T-helper 2 cell treated with Interferon-gamma antibody and Interleukin-4, amounts not matched to agents 5 μg/mL and 100 μg/mL, for 36 hours (primary cell): ENCODE measurements at regions not wholly inside any gene's neighbourhood (a gene's known extent, or its start where the extent isn't known, plus 50 kb on each side); places are given as distances from the start of the nearest gene placed in this dataset.

Source experiments
- DNase-seq: peaks from one replicate; pipeline ENCODE4 v3.0.0; 2021; ENCODE audit warnings: low spot score
- H3K27ac Mint-ChIP-seq: one replicate; pipeline ENCODE4 v1.8.0; 2021; ENCODE audit warnings: mild to moderate bottlenecking, mixed read lengths
- H3K27me3 Mint-ChIP-seq: one replicate; pipeline ENCODE4 v1.8.0; 2021; ENCODE audit warnings: low read depth, mixed read lengths
- H3K36me3 Mint-ChIP-seq: one replicate; pipeline ENCODE4 v1.8.0; 2021; ENCODE audit warnings: low read depth, mixed read lengths
- H3K4me1 Mint-ChIP-seq: one replicate; pipeline ENCODE4 v1.8.0; 2021; ENCODE audit warnings: low read depth, mixed read lengths
- H3K4me3 Mint-ChIP-seq: one replicate; pipeline ENCODE4 v1.8.0; 2022; ENCODE audit warnings: mild to moderate bottlenecking, moderate library complexity, mixed read lengths
- H3K9me3 Mint-ChIP-seq: one replicate; pipeline ENCODE4 v1.8.0; 2021; ENCODE audit warnings: mixed read lengths

- H3K9me3 Mint-ChIP-seq, result no peaks in the 10 kb centered on the region
- no peaks in the 10 kb centered on the region for H3K4me1 Mint-ChIP-seq
- no peak overlapping the region for H3K4me3 Mint-ChIP-seq
- no peaks in the 10 kb centered on the region for H3K27me3 Mint-ChIP-seq
- H3K36me3 Mint-ChIP-seq, result no peaks in the 10 kb centered on the region
- no peak overlapping the region for H3K27ac Mint-ChIP-seq
- DNase-seq, result no peak
Measured at GRCh38 chr17:70767102-70767701, 597.9 kb downstream of the KCNJ2 start.

- no peak for DNase-seq
- H3K9me3 Mint-ChIP-seq, result no peaks in the 10 kb centered on the region
- H3K27me3 Mint-ChIP-seq, result no peaks in the 10 kb centered on the region
- H3K27ac Mint-ChIP-seq, result no peak overlapping the region
- H3K4me3 Mint-ChIP-seq, result no peak overlapping the region
- no peaks in the 10 kb centered on the region for H3K4me1 Mint-ChIP-seq
- H3K36me3 Mint-ChIP-seq, result no peaks in the 10 kb centered on the region
Measured at GRCh38 chr17:70769956-70770355, 600.6 kb downstream of the KCNJ2 start.

GRCh38 chr17:70771804-70772386, 602.6 kb downstream of the KCNJ2 start:
- Mint-ChIP-seq H3K9me3 (no peaks in the 10 kb centered on the region), H3K27ac (no peak overlapping the region), H3K27me3 (no peaks in the 10 kb centered on the region), H3K4me1 (no peaks in the 10 kb centered on the region), H3K36me3 (no peaks in the 10 kb centered on the region), H3K4me3 (no peak overlapping the region)
- DNase-seq, result no peak

DNA sequence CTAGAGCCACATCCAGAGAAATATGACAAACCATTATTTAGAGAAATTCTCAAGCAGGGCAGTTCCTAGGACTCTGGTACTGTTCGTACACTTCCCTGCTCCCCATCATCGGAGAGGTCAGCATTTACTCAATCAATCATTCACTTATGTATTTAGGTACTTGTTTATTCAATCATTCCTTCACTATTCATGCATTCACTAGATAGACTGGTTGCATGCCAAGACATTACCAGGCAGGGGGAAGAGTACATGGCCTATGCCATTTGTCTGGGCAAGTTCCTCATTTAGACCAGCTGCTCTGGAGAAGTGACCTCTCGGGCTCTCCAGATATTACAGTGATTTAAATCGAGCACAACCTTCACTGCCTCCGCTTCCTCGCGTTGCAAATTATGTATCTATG, 603.4 kb downstream of the KCNJ2 start:
- H3K27ac Mint-ChIP-seq, result no peak overlapping the region
- no peaks in the 10 kb centered on the region for H3K36me3 Mint-ChIP-seq
- no peaks in the 10 kb centered on the region for H3K4me1 Mint-ChIP-seq
- no peaks in the 10 kb centered on the region for H3K9me3 Mint-ChIP-seq
- DNase-seq, result no peak
- H3K27me3 Mint-ChIP-seq, result no peaks in the 10 kb centered on the region
- no peak overlapping the region for H3K4me3 Mint-ChIP-seq

GRCh38 chr17:70773258-70773657, 603.9 kb downstream of the KCNJ2 start:
- H3K4me1 Mint-ChIP-seq, result no peaks in the 10 kb centered on the region
- H3K27me3 Mint-ChIP-seq, result no peaks in the 10 kb centered on the region
- DNase-seq, result no peak
- H3K36me3 Mint-ChIP-seq, result no peaks in the 10 kb centered on the region
- H3K4me3 Mint-ChIP-seq, result no peak overlapping the region
- H3K9me3 Mint-ChIP-seq, result no peaks in the 10 kb centered on the region
- no peak overlapping the region for H3K27ac Mint-ChIP-seq

- no peaks in the 10 kb centered on the region for H3K4me1 Mint-ChIP-seq
- no peak overlapping the region for H3K27ac Mint-ChIP-seq
- no peaks in the 10 kb centered on the region for H3K9me3 Mint-ChIP-seq
- H3K4me3 Mint-ChIP-seq, result no peak overlapping the region
- H3K27me3 Mint-ChIP-seq, result no peaks in the 10 kb centered on the region
- no peaks in the 10 kb centered on the region for H3K36me3 Mint-ChIP-seq
- no peak for DNase-seq
Measured at GRCh38 chr17:70774339-70775117, 605.2 kb downstream of the KCNJ2 start.

GRCh38 chr17:70775679-70776078, 606.3 kb downstream of the KCNJ2 start:
- Mint-ChIP-seq H3K36me3 (no peaks in the 10 kb centered on the region), H3K27ac (no peak overlapping the region), H3K4me1 (no peaks in the 10 kb centered on the region), H3K27me3 (no peaks in the 10 kb centered on the region), H3K4me3 (no peak overlapping the region), H3K9me3 (peaks cover 4% of the 10 kb centered on the region)
- DNase-seq, result no peak

DNA sequence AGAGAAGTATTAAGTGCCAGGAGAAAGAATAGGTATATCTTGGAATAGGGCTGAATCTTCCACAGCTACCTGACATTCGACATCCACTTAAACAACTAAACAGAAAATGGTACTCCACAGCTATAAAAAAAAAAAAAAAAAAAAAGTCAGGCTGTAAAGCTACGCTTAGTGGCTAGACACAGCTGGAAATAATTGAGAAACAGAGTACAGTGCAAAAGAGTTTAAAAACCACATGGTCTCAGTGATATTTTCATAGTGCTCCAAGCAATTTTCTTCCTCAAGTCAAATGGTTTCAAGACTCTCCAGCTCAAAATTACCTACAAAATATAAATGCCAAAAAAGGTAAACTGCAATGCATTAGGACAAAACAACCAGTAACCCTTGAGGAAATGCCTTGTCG, 607.1 kb downstream of the KCNJ2 start:
- Mint-ChIP-seq H3K9me3 (peaks cover 4% of the 10 kb centered on the region), H3K4me3 (no peak overlapping the region), H3K4me1 (no peaks in the 10 kb centered on the region), H3K27me3 (no peaks in the 10 kb centered on the region), H3K36me3 (no peaks in the 10 kb centered on the region), H3K27ac (no peak overlapping the region)
- DNase-seq, result no peak

DNA sequence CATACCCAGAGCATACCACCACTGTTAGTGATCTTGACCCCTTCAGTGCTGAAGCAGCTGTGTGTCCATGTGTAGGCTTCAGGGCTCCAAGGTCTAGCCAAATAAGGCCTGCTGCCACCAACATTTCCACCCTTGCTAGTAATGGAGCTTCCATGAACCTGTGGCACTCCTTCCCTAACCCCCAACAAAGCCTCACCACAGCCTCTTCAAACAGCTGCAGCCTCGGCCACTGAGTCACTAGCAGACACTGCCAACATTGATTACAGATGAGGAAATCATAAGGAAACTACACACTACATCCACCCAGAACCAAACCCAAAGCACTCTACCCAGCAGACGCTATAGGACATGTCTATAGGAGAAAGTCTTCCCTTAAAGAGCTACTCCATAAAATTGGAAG, 610.7 kb downstream of the KCNJ2 start:
- no peak overlapping the region for H3K4me3 Mint-ChIP-seq
- H3K27ac Mint-ChIP-seq, result no peak overlapping the region
- no peaks in the 10 kb centered on the region for H3K4me1 Mint-ChIP-seq
- no peak for DNase-seq
- H3K9me3 Mint-ChIP-seq, result peaks cover 4% of the 10 kb centered on the region
- H3K27me3 Mint-ChIP-seq, result no peaks in the 10 kb centered on the region
- no peaks in the 10 kb centered on the region for H3K36me3 Mint-ChIP-seq

DNA sequence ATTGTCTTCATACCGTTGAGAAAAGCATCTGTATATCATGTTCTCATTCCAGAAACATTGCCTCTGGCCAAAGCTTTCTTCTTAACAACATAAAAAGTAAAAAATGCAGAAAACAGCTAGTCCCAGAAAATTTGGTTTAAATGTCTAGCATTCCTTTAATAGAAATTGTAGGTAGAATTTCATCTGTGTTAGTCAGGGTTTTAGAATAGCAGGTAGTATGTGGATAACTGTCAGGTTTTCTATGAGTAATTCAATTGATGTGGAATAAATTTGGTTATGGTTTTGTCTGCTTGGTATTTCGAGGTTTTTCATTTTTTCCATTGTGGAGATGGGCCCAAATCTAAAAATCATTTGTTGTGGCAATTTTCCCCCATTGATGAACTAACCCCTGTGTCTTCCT, 616.7 kb downstream of the KCNJ2 start:
- Mint-ChIP-seq H3K27me3 (no peaks in the 10 kb centered on the region), H3K27ac (no peak overlapping the region), H3K4me1 (no peaks in the 10 kb centered on the region), H3K4me3 (no peak overlapping the region), H3K36me3 (no peaks in the 10 kb centered on the region), H3K9me3 (peaks cover 5% of the 10 kb centered on the region)
- DNase-seq, result no peak

DNA sequence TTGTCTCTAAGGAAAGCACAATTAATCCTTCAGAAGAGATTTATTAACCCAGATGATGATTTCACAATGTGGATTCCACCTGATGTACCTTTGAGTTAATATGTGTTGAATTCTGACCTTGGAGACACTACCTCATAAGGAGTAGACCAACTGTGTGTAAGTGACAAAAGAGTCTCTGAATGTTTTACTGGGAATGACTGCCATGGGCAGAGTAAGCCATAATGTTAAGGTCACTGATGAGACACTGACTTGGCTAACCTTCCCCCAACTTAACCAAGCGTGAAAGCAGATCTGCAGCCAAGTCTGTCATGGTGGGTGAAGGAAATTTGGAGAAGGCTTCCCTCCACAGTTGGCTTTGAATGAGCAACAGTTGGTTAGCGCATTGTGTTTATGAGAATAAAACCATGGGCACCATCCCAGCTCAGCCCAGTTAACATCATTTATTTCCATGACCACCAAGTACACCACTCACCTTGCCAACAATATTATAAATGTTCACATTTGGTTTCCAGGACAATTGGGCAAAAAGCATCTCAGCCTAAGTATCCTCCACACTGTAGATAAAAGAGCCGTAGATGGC, 618.5 kb downstream of the KCNJ2 start:
- Mint-ChIP-seq H3K27me3 (no peaks in the 10 kb centered on the region), H3K36me3 (no peaks in the 10 kb centered on the region), H3K4me3 (no peak overlapping the region), H3K27ac (no peak overlapping the region), H3K9me3 (peaks cover 5% of the 10 kb centered on the region), H3K4me1 (no peaks in the 10 kb centered on the region)
- no peak for DNase-seq

- no peaks in the 10 kb centered on the region for H3K4me1 Mint-ChIP-seq
Measured at GRCh38 chr17:70791748-70792443, 622.6 kb downstream of the KCNJ2 start.

DNA sequence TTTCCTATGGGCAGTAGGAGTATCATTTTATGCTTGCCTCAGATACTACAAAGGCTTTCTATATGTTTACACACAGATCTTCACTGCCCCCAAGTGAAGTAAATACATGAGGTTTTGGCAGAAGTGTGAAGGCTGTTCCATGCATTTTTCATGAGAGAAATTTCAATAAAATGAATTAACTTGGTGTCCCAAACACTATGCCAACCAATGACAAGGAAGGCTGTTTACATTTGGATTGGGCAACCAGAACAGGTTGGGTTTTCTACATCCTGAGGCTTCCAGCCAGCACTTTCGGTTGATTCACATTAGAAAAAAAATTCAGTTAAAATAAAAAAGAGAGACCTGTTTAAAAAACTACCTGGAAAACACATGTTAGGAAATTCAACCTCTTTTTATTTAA, 625.4 kb downstream of the KCNJ2 start:
- Mint-ChIP-seq H3K36me3 (no peaks in the 10 kb centered on the region), H3K27me3 (no peaks in the 10 kb centered on the region), H3K4me1 (no peaks in the 10 kb centered on the region), H3K9me3 (peaks cover 16% of the 10 kb centered on the region), H3K4me3 (no peak overlapping the region), H3K27ac (no peak overlapping the region)
- DNase-seq, result no peak

More at GRCh38 chr17:70791748-70792443, 622.6 kb downstream of the KCNJ2 start:
- Mint-ChIP-seq H3K27ac (no peak overlapping the region), H3K9me3 (peaks cover 16% of the 10 kb centered on the region), H3K36me3 (no peaks in the 10 kb centered on the region), H3K4me3 (no peak overlapping the region), H3K27me3 (no peaks in the 10 kb centered on the region)
- DNase-seq, result no peak

DNA sequence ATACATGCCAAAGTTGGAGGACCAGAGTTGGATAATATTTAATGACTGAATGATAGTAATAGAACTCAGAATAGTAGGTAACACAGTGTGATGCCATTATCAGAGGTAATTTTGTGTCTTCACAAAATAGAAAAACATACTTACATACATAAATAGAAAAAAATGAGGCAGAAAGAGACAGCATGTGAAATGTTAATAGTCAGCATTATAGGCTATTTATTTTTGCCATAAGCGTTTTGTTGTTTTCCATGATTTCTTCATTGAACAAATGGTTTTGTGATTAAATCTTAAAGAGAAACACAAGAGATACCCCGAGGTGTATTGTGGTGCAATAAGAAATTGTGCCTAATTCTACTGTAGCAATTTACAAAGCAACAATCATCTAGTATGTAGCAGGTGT, 626.3 kb downstream of the KCNJ2 start:
- Mint-ChIP-seq H3K4me3 (no peak overlapping the region), H3K4me1 (no peaks in the 10 kb centered on the region), H3K9me3 (peaks cover 14% of the 10 kb centered on the region), H3K27ac (no peak overlapping the region), H3K27me3 (no peaks in the 10 kb centered on the region), H3K36me3 (no peaks in the 10 kb centered on the region)
- DNase-seq, result no peak
